Upper lobe of left lung (tissue), 4 donors: ENCODE measurements at regions not wholly inside any gene's neighbourhood (a gene's known extent, or its start where the extent isn't known, plus 50 kb on each side); places are given as distances from the start of the nearest gene placed in this dataset.

ENCODE experiments used
- EP300 ChIP-seq, 4 donors: sonication (generic); formaldehyde crosslinking; IDR thresholded peaks; one replicate each; pipeline ENCODE4 v1.5.1; 2017; ENCODE audit warnings: antibody characterized with exemption in 4 of 4, control low read depth in 2 of 4
- POLR2A ChIP-seq, 4 donors: fragments of 450-650 bp; IDR thresholded peaks; one replicate each; pipeline ENCODE4 v1.5.1; 2016 to 2017; ENCODE audit warnings: antibody characterized with exemption in 4 of 4, mild to moderate bottlenecking in 2 of 4
- TF ChIP-seq, protein P1 (sequence below), 6 experiments: fragments of 450-650 bp in 4 of 6; fragments of 200-600 bp in 2 of 6; sonication (generic) in 2 of 6; IDR thresholded peaks; one replicate each; pipeline ENCODE4 v1.5.1; 2016 to 2019; ENCODE audit warnings: antibody characterized with exemption in 6 of 6

DNA sequence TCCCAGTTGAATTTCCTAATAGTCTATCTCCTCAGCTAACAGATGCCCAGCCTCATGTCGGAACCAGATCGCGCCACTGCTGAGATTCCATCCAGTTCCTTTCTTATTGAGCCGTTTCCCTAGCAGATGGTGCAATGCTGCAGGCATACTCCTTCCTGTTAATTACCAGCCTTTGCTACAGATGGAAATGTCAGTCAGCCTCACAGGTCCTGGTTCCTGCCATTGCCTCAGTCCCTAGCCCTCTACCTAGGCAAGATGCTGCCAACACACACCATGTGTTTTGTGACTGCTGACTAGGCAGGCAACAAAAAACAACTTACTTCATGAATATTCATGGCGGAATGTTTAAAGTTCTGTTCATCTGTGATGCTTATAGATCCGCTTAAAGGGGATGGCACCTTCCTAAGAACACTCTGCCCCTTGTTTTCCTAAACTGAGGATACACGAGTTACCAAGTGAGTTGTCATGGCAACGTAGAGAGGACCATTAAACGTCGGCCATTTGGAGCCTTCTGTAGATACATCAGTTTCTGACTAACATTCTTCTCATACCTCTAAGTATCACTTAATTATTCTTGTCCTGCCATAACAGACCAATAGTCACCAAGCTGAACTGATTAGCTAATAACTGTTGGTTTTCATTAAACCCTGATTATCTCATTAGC, 749.5 kb downstream of the RNF144A start:
- TF ChIP-seq POLR2A (IDR thresholded peaks at IDR 0.05): no peak
- TF ChIP-seq, protein P1, sequence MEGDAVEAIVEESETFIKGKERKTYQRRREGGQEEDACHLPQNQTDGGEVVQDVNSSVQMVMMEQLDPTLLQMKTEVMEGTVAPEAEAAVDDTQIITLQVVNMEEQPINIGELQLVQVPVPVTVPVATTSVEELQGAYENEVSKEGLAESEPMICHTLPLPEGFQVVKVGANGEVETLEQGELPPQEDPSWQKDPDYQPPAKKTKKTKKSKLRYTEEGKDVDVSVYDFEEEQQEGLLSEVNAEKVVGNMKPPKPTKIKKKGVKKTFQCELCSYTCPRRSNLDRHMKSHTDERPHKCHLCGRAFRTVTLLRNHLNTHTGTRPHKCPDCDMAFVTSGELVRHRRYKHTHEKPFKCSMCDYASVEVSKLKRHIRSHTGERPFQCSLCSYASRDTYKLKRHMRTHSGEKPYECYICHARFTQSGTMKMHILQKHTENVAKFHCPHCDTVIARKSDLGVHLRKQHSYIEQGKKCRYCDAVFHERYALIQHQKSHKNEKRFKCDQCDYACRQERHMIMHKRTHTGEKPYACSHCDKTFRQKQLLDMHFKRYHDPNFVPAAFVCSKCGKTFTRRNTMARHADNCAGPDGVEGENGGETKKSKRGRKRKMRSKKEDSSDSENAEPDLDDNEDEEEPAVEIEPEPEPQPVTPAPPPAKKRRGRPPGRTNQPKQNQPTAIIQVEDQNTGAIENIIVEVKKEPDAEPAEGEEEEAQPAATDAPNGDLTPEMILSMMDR (IDR thresholded peaks at IDR 0.05): no peak
- TF ChIP-seq EP300 (IDR thresholded peaks at IDR 0.05): no peak
